Ovary (tissue), 3 donors: ENCODE measurements at regions not wholly inside any gene's neighbourhood (a gene's known extent, or its start where the extent isn't known, plus 50 kb on each side); places are given as distances from the start of the nearest gene placed in this dataset.

Experiments used
- CTCF ChIP-seq, 3 donors: fragments of 450-650 bp in 2 of 3; fragments of 200-600 bp in 1 of 3; IDR thresholded peaks; one replicate each; pipeline versions ENCODE4 v1.5.1 to v1.8.0; 2016 to 2022; ENCODE audit warnings: antibody characterized with exemption in 3 of 3, mild to moderate bottlenecking in 1 of 3
- POLR2A ChIP-seq: fragments of 450-650 bp; IDR thresholded peaks from one replicate; pipeline ENCODE4 v1.6.1; 2017; ENCODE audit warnings: antibody characterized with exemption, mild to moderate bottlenecking, moderate library complexity
- donor health status: DM: no; HTN: no; CAD: no.

GRCh38 chr2:7471185-7471584 lies 554.0 kb downstream of the RNF144A start:
- TF ChIP-seq CTCF (IDR thresholded peaks at IDR 0.05) (no peak), POLR2A (no peak)
